ENCODE measurements at regions not wholly inside any gene's neighbourhood (a gene's known extent, or its start where the extent isn't known, plus 50 kb on each side); places are given as distances from the start of the nearest gene placed in this dataset.

DNA sequence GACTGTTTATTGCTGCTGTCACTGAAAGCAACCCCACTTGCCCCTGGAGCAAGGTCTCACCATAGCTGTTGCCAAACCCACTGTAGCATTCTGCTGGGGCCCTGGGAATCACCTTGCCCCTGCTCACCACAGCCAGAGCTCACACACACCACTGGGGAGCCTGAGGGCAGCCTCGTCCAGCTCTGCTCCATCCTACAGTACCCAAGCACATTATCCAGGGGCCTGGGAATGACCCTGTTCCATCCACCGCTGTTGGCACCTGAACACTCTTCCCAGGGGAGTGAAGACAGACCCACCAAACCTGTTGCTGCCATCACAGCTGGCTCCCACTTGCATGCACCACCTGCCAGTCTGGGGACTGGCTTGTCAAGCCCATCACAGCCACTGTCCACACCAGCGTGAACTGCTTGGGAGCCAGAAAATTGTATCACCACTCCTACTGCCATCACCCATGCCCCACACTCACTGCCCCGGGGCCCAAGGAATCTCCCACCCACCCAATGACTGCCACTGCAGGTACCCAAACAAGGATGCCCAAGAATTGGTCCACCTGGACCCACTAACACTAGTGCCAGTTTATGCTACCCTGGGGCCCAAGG lies 811.3 kb downstream of the KLHL13 start:
- H3K27ac ChIP-seq: no peak overlapping the region
- no peak for DNase-seq (ENCODE audit: low read depth, low spot score)
- no peak for TF ChIP-seq FOXP2 (optimal IDR thresholded peaks at IDR 0.05; ENCODE audit: control extremely low read depth, extremely low read length, insufficient read depth)
- TF ChIP-seq EZH2 (IDR thresholded peaks at IDR 0.05): no peak
- no peak for TF ChIP-seq POLR2AphosphoS5 (IDR thresholded peaks at IDR 0.05; ENCODE audit: borderline replicate concordance, low read depth, low read length)
- H3K36me3 ChIP-seq (ENCODE audit: insufficient read depth, low read length): no peaks in the 10 kb centered on the region
- no peaks in the 10 kb centered on the region for H3K9me3 ChIP-seq (ENCODE audit: low read depth, low read length)
- H3K4me3 ChIP-seq: no peak overlapping the region
- no peak overlapping the region for H3K9ac ChIP-seq (ENCODE audit: insufficient read length)

DNA sequence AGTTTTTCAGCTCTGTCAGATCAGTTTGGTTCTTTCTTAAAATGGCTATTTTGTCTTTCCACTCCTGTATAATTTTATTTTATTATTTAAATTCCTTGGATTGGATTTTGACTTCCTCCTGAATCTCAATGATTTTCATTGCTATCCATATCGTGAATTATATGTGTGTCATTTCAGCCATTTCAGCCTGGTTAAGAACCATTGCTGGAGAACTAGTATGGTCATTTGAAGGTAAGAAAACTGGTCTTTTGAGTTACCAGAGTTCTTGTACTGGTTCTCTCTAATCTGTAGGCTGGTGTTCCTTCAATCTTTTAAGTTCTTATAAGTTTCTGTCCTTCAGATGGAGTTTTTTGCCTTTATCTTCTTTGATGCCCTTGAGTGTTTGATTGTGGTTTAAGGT lies 815.5 kb downstream of the KLHL13 start:
- Histone ChIP-seq H3K9ac (ENCODE audit: insufficient read length) (no peak overlapping the region), H3K27ac (no peak overlapping the region), H3K9me3 (ENCODE audit: low read depth, low read length) (no peaks in the 10 kb centered on the region), H3K4me3 (no peak overlapping the region), H3K36me3 (ENCODE audit: insufficient read depth, low read length) (no peaks in the 10 kb centered on the region)
- no peak for TF ChIP-seq EZH2 (IDR thresholded peaks at IDR 0.05)
- TF ChIP-seq POLR2AphosphoS5 (IDR thresholded peaks at IDR 0.05; ENCODE audit: borderline replicate concordance, low read depth, low read length): no peak
- TF ChIP-seq FOXP2 (optimal IDR thresholded peaks at IDR 0.05; ENCODE audit: control extremely low read depth, extremely low read length, insufficient read depth): no peak
- DNase-seq (ENCODE audit: low read depth, low spot score): no peak

- Histone ChIP-seq H3K36me3 (ENCODE audit: insufficient read depth, low read length) (no peaks in the 10 kb centered on the region), H3K27ac (no peak overlapping the region), H3K9me3 (ENCODE audit: low read depth, low read length) (no peaks in the 10 kb centered on the region), H3K9ac (ENCODE audit: insufficient read length) (no peak overlapping the region), H3K4me3 (no peak overlapping the region)
- DNase-seq (ENCODE audit: low read depth, low spot score): no peak
- TF ChIP-seq FOXP2 (optimal IDR thresholded peaks at IDR 0.05; ENCODE audit: control extremely low read depth, extremely low read length, insufficient read depth) (no peak), POLR2AphosphoS5 (IDR thresholded peaks at IDR 0.05; ENCODE audit: borderline replicate concordance, low read depth, low read length) (no peak), EZH2 (IDR thresholded peaks at IDR 0.05) (no peak)
Measured at GRCh38 chrX:117291760-117292159, 824.9 kb downstream of the KLHL13 start.

DNA sequence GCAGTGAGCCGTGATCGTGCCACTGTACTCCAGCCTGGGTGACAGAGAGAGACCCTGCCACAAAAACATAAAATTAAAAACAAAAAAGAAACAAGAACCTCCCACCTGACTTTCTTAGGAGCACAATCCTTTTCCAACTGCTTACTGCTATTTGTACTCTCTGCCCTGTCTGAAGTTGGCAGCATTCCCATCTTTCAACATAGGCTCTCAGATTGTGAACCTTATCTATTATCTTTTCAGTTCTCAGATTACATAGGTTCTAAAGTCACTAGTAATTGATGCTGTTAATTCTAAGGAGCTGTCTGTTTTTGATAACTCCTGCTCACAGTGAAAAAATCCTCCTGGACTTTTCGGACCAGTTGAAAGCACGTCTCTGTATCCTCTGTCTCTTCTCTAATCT lies 812.2 kb upstream of the CT83 start:
- TF ChIP-seq POLR2AphosphoS5 (IDR thresholded peaks at IDR 0.05; ENCODE audit: borderline replicate concordance, low read depth, low read length) (no peak), EZH2 (IDR thresholded peaks at IDR 0.05) (no peak), FOXP2 (optimal IDR thresholded peaks at IDR 0.05; ENCODE audit: control extremely low read depth, extremely low read length, insufficient read depth) (no peak)
- DNase-seq (ENCODE audit: low read depth, low spot score): no peak

More for the DNA sequence above, 812.2 kb upstream of the CT83 start:
- Histone ChIP-seq H3K36me3 (ENCODE audit: insufficient read depth, low read length) (no peaks in the 10 kb centered on the region), H3K9me3 (ENCODE audit: low read depth, low read length) (no peaks in the 10 kb centered on the region), H3K27ac (no peak overlapping the region), H3K4me3 (no peak overlapping the region), H3K9ac (ENCODE audit: insufficient read length) (no peak overlapping the region)
